HG03575 (cell line): ENCODE measurements at regions not wholly inside any gene's neighbourhood (a gene's known extent, or its start where the extent isn't known, plus 50 kb on each side); places are given as distances from the start of the nearest gene placed in this dataset.
"Not testable (repeated sequence)": the region's sequence is repeated elsewhere in the genome, so short reads cannot be mapped to it uniquely, and the experiment has no call there.

Source experiments
- ATAC-seq: cut with Tn5 transposase; IDR thresholded peaks from one replicate; pipeline ENCODE4 v1.9.1; 2021; ENCODE audit not compliant: unreplicated experiment, insufficient number of reproducible peaks, low FRiP score; ENCODE audit errors: extremely low read depth

DNA sequence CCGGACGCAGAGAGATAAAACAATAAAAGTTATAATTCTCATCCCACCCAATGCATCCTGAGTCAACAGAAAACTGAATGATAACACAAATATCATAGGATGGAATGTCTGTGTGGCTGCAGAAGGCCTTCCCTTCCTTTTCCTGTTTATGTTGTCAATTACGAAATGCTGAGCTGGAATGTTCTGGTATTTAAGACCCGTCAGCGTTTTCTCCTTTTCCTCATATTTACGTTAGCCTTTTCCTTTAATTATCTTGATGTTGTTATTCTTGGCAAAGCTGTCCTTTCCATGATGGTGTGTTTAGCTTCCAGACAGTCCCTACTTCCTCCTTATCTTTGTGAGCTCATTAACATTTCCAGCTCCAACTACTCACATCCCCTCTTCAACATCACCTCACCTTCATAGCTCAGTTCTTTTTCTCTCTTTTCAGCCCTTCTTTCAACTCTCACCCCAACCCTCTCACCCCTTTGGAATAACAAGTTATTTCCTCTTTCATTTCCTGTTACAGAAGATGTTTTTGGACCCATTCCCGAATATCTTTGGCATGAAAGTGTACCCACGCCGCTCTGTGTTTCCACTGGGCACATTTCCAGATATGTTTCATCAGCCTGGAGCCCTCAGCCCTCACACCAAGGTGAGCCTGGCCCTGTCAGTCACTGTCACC is 221.6 kb downstream of the NR2F1-AS1 start:
- ATAC-seq, result no peak

DNA sequence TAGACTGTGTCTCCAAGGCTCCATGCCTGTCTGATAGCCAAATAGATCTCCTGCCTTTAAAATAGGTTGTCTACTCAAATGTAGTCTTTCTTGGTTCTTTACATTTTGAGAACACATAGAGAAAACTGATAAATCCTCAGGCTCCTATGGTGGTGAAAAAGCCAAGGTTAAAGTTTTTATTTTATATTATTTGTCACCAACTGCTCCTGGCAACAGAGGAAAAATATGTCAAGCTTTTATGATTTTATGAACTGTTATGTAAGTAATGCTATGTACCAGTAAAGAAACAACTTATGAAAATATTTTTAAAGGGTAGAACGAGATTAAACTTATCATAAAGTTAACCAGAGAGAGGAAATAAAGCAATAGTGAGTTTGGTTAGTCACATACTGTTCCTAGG is 222.8 kb downstream of the NR2F1-AS1 start:
- no peak for ATAC-seq

DNA sequence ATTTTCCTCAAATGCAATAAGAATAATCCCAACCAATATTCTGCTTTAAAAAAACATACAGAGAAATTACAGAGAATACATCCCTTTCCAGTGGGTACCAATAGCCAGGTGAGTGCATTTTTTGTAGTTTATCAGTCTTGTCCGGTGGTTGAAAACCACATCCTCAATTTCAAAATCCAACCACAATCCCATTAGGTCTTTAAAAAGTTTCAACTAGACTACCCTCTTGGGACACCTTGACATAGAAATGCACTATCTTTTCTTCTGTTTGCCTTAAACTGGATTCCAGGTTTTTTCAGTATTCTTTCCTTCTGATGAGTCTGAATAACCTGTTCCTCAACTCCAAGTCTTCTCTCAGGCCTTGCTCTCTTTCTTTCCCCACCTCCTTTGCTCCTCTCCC is 223.3 kb downstream of the NR2F1-AS1 start:
- ATAC-seq, result no peak

DNA sequence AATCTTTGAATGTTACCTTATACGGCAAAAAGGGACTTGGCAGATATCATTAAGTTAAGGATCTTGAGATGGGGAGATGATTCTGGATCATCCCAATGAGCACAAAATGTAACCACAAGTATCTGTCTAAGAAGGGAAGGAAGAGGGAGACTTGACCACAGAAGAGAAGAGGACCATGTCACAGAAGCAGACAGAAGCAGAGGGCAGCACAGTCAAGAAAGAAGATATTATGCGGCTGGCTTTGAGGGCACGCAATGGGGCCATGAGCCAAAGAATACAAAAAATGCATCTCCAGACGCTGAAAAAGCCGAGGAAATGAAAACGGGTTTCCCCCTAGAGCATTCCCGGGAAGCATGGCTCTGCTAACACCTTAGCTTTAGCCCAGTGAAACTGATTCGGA is 225.3 kb downstream of the NR2F1-AS1 start:
- no peak for ATAC-seq

DNA sequence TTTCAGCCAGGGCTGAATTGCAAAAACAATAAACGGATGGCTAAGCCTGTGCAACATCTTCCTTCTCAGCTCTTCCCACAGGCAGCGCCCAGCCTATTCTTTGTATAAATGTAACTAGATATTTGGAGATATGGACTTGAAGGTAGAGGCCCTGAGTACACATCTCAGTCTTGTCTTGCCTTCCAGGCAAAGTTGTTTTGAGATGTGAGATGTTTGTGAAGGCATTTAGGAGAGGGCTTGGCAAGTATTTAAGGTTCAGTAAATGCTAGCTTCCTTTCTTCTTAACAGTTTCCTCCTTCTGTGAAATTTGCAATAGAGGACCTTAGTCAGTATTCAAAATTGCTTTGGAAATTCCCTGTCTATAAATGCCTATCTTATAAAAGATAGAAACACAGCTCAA is 228.8 kb downstream of the NR2F1-AS1 start:
- ATAC-seq, result no peak

DNA sequence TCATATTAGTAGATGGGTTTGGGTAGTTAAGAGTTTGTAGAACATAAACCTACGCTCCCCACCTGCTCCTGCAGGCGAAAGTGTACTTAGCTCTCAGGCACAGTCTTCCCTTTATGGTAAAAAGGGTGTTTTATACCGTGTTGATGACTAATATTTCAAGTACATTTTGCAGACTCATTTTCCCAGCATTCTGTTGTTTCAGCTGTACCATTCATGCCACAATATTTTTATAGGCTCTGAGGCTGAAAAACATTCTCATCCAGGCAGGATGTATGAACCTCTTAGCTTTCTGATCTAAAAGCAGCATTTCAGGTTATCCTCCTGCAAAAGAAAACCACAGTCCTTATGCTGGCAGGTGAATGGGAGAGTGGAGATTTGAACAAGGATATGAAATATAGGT is 231.4 kb downstream of the NR2F1-AS1 start:
- no peak for ATAC-seq

DNA sequence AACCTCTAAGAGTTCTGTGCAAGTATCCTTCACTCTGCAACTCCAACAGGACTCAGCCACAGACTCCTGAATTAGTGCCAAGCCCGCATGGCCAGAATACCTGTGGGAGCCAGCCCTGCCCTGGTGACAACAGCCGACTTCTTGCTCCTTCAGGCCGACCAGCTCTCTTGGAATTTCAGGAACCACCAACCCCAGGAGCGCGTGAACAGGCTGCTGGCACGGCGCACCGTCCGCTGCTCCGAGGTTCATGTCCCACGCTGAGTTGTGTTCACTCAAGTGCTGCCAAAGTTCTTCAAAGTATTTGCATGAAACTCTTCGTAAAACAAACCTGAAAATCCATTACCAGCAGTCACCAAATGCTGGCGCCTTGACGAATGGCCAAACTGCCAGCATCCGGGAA is 232.8 kb downstream of the NR2F1-AS1 start:
- ATAC-seq, result no peak

DNA sequence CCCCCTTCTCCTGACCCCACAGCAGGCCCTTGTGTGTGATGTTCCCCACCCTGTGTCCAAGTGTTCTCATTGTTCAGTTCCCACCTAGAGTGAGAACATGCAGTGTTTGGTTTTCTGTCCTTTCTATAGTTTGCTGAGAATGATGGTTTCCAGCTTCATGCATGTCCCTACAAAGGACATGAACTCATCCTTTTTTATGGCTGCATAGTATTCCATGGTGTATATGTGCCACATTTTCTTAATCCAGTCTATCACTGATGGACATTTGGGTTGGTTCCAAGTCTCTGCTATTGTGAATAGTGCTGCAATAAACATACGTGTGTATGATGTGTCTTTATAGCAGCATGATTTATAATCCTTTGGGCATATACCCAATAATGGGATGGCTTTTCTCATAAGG is 234.2 kb downstream of the NR2F1-AS1 start:
- not testable (repeated sequence) for ATAC-seq

DNA sequence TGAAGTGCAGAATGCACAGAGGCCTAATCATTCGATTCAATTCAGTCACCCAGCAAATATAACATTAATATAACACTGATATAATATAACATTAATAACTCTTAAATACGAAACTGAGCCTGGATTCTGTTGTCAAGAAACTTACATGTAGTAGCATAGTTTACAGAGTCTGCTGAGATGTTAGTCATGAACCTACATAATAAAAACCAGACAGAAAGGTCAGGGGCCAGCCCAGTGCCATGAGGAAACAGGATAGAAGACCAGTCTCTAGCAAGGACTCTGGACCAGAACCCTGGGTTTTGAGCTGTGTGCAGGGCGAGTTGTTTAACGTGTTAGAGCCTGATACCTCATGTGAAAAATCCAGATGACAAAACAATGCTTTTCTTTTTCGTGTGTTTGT is 234.7 kb downstream of the NR2F1-AS1 start:
- no peak for ATAC-seq

DNA sequence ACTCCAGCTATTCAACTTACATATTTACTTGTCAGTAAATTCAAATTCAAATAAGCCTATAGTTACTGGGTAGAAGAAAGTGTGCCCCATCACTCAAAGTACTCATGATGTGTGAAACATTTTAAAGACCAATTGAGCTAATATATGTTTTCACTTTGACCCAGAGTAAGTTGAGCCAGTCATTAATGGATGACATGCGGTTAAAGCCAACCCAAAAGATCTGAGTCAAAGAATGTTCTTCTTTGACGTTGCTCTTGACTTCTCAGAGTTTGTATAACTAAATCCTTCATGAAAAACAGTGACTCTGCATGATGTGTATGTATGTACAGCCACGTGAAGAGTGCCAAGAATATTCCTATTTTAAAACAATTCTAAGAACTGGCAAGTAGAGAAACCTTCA is 237.4 kb downstream of the NR2F1-AS1 start:
- no peak for ATAC-seq

DNA sequence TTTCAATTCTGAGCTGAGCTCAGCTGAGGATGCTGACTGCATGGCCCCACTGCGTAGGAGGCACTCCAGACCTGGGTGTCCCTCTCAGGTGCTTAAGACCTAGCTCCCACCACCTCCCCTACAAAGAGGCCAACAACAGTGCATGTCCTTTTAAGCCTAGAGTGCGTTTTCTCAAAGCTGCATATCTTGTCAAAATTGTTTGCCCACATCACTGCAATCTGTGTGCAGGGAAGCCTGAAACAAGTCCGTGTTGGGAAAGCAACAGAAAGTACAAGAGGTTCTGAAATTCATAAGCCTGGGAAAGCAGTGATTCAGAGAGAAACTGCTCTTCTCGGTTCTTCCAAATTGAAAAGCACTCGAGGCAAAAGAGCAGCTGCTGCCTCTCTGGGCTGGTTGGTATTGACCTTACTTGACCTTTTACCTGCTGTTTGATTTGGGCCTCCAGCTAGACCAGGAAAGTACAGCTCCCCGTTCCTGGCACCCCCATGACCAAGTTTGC is 238.4 kb downstream of the NR2F1-AS1 start:
- ATAC-seq, result peak; percentile 61

DNA sequence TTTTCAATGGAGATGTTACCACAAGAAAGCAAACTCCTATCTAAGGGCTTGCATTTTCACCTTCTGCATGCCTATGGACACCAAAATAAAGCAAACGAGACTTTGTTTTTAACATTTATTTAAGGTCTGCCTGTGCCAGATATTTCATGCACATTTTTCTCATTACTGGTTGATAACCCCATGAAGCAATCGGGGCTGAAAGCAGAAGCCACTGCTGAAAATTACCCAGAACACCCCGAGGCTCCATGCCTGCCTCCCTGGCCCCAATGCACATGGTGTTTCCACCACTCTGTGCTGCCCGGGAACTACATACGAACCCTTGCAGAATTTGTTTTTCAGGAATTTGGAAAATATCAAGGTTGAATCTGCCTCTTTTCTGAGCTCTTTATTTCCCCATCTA is 240.1 kb downstream of the NR2F1-AS1 start:
- ATAC-seq, result no peak

DNA sequence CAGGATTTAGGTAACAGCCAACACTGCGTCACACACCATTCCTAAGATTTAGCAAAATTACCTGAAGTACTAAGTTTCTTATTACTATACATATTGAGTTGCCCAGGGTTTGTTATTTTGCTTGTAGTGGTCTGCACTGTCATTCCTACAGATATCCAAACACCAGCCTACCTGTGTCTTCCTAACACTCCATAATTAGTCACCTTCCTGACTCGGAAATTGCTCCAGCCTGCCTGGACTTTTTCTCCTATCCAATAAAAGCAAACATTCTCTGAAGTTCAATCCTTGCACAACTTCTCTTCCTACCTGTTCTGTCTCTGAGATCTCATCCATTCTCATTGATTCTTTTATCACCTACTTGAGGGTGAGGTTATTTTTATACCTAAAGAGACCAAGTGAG is 243.9 kb downstream of the NR2F1-AS1 start:
- no peak for ATAC-seq

DNA sequence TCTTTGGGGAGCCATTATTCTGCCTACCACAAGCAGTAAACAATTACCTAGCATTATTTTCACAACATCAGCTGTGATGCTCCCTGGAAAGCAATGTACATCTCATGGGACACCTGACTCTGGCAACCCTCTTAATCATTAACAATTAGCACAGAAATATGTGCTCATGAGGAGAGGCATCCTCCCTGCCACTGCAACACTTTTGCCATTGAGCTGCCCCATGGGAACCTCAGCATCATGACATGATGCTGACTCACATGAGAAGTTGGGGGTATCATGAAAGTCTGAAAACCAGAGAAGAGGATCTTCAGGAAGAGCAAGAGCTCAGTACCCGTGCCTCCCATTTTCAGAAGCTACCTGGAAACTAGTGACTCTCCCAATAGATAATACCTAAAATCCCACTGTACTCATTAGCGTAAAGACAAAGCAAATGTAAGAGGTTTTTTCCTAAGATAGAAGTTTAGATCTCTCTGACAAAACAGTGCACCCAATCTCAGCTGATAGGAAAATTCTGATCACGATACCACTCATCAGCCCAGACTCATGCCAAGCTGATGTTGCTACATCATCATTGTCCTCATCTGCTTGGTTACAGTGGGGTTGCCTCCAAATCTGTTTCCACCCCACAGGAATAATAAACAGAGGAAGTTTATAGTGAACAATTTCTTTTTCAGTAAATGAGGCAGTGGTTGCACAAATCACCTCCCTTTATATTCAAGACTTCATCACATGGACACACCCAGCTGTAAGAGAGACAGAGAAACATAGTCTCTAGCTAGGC is 244.5 kb downstream of the NR2F1-AS1 start:
- ATAC-seq, result no peak

DNA sequence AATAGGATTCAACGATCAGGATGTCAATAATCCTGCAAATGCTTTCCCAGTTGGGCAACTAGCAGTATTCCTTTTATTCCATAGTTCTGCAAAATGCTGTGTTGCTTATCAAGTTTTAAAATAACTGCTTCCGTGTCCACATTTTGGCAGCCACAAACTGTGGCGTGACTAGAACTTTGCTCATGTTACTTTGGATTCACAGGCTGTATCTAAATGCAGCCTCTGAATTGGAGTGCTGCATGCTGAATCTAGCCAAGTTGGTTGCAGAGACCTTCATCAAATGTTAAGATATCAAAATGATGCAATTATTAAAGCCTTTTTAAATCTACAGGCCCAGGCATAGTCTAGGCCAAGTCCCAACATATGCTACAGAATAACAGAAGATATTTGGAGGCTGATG is 249.2 kb downstream of the NR2F1-AS1 start:
- ATAC-seq, result no peak

DNA sequence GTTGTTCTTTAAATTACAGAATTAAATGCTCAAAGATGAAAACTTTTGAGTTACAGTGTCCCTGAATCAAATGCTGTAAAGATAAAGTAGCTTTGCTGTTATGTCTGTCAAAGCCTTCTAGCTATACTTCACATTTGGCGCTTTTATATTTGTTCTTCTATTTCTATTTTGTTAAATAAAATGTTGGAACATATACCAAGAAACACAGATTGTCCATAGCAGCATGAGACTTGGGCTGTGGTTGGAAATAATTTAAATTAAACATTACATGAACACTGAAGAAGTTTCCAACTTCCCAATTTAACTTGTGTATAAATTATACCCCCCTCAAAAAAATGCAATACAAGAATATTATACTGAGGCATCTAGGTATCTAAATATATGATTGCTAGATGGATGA is 249.8 kb downstream of the NR2F1-AS1 start:
- ATAC-seq, result no peak

DNA sequence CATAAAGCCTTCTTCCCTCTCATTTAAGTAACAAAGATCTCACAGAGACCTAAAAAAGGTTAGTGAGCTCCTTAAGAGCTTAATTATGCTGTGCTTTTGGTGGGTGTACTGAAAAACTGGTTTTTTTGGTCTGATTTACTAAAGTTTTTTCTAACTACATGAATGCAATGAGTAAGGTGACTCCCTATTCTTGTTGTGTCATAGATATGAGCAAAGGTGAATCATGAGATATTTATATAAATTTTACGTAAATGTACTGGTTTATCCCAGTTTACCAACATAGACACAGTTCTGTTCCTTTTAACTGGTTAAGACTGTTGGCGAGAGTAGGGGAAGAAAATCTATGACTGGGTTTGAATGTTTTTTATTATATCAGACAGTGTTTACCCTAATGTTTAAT is 250.5 kb downstream of the NR2F1-AS1 start:
- ATAC-seq, result no peak

DNA sequence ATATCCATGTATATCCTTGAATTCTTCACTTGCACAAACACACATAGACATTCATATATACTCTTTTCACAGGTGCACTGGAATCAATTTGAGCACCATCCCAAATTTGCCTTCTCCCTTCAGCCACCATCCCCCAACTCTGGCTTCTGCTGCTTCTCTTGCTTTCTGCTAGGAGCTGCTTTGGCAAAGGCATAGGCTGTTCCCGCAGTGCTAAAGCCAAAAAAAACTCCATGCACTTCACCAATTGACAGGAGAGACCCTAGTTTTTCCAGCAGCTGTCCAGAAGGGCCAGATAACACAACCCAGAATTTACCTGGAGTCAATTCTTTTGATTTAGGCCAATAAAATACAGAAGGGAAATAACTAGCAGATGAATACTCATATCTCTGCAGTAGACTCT is 251.3 kb downstream of the NR2F1-AS1 start:
- no peak for ATAC-seq

DNA sequence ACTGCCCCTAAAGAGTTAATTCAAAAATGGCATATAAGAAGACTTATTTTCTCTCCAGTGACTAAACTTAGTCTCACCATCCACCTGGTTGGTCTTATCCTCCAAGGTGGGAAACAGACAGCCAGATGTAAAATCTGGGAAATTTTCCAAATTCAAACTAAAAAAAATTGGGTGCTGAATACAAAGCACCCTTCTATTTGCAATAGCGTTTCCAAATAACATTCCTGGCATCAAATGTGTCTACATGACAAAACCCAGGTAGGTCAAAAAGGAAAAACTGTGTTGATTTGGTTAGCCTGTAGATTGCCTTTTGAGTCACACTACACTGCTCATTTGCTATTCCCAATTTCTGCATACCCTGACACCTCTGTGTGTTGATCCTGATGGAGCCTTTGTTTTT is 252.2 kb downstream of the NR2F1-AS1 start:
- no peak for ATAC-seq

DNA sequence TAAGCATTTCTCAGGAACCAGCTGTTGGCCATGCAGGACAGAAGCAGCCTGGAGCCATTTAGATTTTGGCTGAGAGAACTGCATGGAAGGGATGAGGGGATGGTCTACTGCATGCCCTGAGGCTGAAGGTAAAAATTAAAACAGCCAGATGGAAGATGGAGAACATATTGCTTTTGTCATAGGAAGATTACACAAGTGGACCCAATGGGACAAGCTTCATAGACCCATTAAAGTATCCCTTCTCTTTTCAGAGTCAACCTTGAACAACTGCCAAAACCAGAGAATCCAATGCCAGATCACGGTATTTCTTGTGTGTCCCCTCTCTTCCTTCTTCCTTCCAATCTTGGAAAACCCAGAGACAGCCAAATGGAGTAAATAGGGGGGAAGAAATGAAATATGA is 253.4 kb downstream of the NR2F1-AS1 start:
- no peak for ATAC-seq

DNA sequence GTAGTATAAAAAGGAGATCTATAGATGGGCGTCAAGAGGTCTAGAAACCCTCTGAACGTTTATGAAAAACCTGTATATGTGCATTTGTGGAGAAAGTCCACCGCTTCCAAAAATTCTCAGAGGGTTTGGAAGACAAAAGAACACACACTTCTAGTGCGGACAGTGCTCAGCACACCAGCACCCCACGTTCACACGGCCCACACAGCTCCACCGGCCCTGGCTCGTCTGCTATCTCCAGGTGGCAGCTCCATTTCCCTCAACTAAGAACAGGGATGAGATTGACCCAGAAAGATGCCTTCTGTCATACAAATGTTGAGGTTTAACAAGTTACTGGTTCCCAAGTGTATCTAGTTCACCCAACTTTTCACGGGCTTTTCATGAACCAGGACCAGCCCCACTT is 255.1 kb downstream of the NR2F1-AS1 start:
- ATAC-seq, result no peak
